ENCODE measurements at regions not wholly inside any gene's neighbourhood (a gene's known extent, or its start where the extent isn't known, plus 50 kb on each side); places are given as distances from the start of the nearest gene placed in this dataset.

- DNase-seq (ENCODE audit: low read depth in 4 of 4, low spot score in 1 of 4), result no peak
Observed at GRCh38 chr18:51711298-51711889, 513.9 kb upstream of the MEX3C start.

GRCh38 chr18:51712821-51713220, 515.3 kb upstream of the MEX3C start:
- DNase-seq (ENCODE audit: low read depth in 4 of 4, low spot score in 1 of 4), result no peak

- DNase-seq (ENCODE audit: low read depth in 4 of 4, low spot score in 1 of 4), result no peak
Observed at GRCh38 chr18:51716277-51716676, 518.8 kb upstream of the MEX3C start.

GRCh38 chr18:51721388-51721787, 523.9 kb upstream of the MEX3C start:
- DNase-seq (ENCODE audit: low read depth in 4 of 4, low spot score in 1 of 4), result no peak

- no peak for DNase-seq (ENCODE audit: low read depth in 4 of 4, low spot score in 1 of 4)
Observed at GRCh38 chr18:51721996-51722395, 524.5 kb upstream of the MEX3C start.

GRCh38 chr18:51724790-51725721, 527.6 kb upstream of the MEX3C start:
- no peak for DNase-seq (ENCODE audit: low read depth in 4 of 4, low spot score in 1 of 4)

- DNase-seq (ENCODE audit: low read depth in 4 of 4, low spot score in 1 of 4), result no peak
Observed at GRCh38 chr18:51726614-51727013, 529.1 kb upstream of the MEX3C start.

- DNase-seq (ENCODE audit: low read depth in 4 of 4, low spot score in 1 of 4), result no peak
Observed at GRCh38 chr18:51727780-51728179, 530.3 kb upstream of the MEX3C start.

GRCh38 chr18:51731070-51731469, 533.6 kb upstream of the MEX3C start:
- no peak for DNase-seq (ENCODE audit: low read depth in 4 of 4, low spot score in 1 of 4)

GRCh38 chr18:51734576-51734975, 537.1 kb upstream of the MEX3C start:
- DNase-seq (ENCODE audit: low read depth in 4 of 4, low spot score in 1 of 4), result no peak

- DNase-seq (ENCODE audit: low read depth in 4 of 4, low spot score in 1 of 4), result no peak
Observed at GRCh38 chr18:51739044-51739666, 541.7 kb upstream of the MEX3C start.

- no peak for DNase-seq (ENCODE audit: low read depth in 4 of 4, low spot score in 1 of 4)
Observed at GRCh38 chr18:51751901-51752300, 554.4 kb upstream of the MEX3C start.

GRCh38 chr18:51753365-51754057, 556.0 kb upstream of the MEX3C start:
- DNase-seq (ENCODE audit: low read depth in 4 of 4, low spot score in 1 of 4), result no peak

GRCh38 chr18:51754566-51754965, 557.1 kb upstream of the MEX3C start:
- DNase-seq (ENCODE audit: low read depth in 4 of 4, low spot score in 1 of 4), result no peak

GRCh38 chr18:51757255-51757924, 559.9 kb upstream of the MEX3C start:
- DNase-seq (ENCODE audit: low read depth in 4 of 4, low spot score in 1 of 4), result no peak

GRCh38 chr18:51762373-51762772, 564.9 kb upstream of the MEX3C start:
- no peak for DNase-seq (ENCODE audit: low read depth in 4 of 4, low spot score in 1 of 4)

- DNase-seq (ENCODE audit: low read depth in 4 of 4, low spot score in 1 of 4), result no peak
Observed at GRCh38 chr18:51765606-51766360, 568.3 kb upstream of the MEX3C start.

GRCh38 chr18:51767293-51767692, 569.8 kb upstream of the MEX3C start:
- DNase-seq (ENCODE audit: low read depth in 4 of 4, low spot score in 1 of 4), result no peak

GRCh38 chr18:51778115-51778514, 561.9 kb upstream of the DCC start:
- DNase-seq (ENCODE audit: low read depth in 4 of 4, low spot score in 1 of 4), result no peak

- no peak for DNase-seq (ENCODE audit: low read depth in 4 of 4, low spot score in 1 of 4)
Observed at GRCh38 chr18:51789871-51790270, 550.1 kb upstream of the DCC start.

Data from stimulated activated CD4-positive, alpha-beta T cell treated with anti-CD3 and anti-CD28 coated beads, Interleukin-1b, Interleukin-23, amount 100 ng/mL, for 24 hours (primary cell).